ENCODE measurements at regions not wholly inside any gene's neighbourhood (a gene's known extent, or its start where the extent isn't known, plus 50 kb on each side); places are given as distances from the start of the nearest gene placed in this dataset.

- DNase-seq (ENCODE audit: low spot score) = no peak
- in situ Hi-C loops (cut with MboI; ENCODE audit: low sequenced_read_pairs, unreplicated experiment) = no loop called here
- TF ChIP-seq CTCF (IDR thresholded peaks at IDR 0.05; ENCODE audit: borderline replicate concordance, control extremely low read depth, extremely low read depth, insufficient read depth, missing control alignments) = no peak
Measured at GRCh38 chr12:69026336-69026735, 93.4 kb upstream of the CPM start.

GRCh38 chr12:69027411-69027881 is 94.5 kb upstream of the CPM start:
- DNase-seq (ENCODE audit: low spot score) = no peak
- in situ Hi-C loops (cut with MboI; ENCODE audit: low sequenced_read_pairs, unreplicated experiment) = no loop called here
- TF ChIP-seq CTCF (IDR thresholded peaks at IDR 0.05; ENCODE audit: borderline replicate concordance, control extremely low read depth, extremely low read depth, insufficient read depth, missing control alignments) = no peak

- no peak for TF ChIP-seq CTCF (IDR thresholded peaks at IDR 0.05; ENCODE audit: borderline replicate concordance, control extremely low read depth, extremely low read depth, insufficient read depth, missing control alignments)
- in situ Hi-C loops (cut with MboI; ENCODE audit: low sequenced_read_pairs, unreplicated experiment) = no loop called here
- DNase-seq (ENCODE audit: low spot score) = no peak
Measured at GRCh38 chr12:69028941-69029729, 96.2 kb upstream of the CPM start.

- in situ Hi-C loops (cut with MboI; ENCODE audit: low sequenced_read_pairs, unreplicated experiment) = no loop called here
- TF ChIP-seq CTCF (IDR thresholded peaks at IDR 0.05; ENCODE audit: borderline replicate concordance, control extremely low read depth, extremely low read depth, insufficient read depth, missing control alignments) = no peak
- DNase-seq (ENCODE audit: low spot score) = no peak
Measured at GRCh38 chr12:69030321-69030720, 97.3 kb upstream of the CPM start.

GRCh38 chr12:69036533-69036932 is 103.6 kb upstream of the CPM start:
- no peak for TF ChIP-seq CTCF (IDR thresholded peaks at IDR 0.05; ENCODE audit: borderline replicate concordance, control extremely low read depth, extremely low read depth, insufficient read depth, missing control alignments)
- no peak for DNase-seq (ENCODE audit: low spot score)
- in situ Hi-C loops (cut with MboI; ENCODE audit: low sequenced_read_pairs, unreplicated experiment) = no loop called here

- no peak for TF ChIP-seq CTCF (IDR thresholded peaks at IDR 0.05; ENCODE audit: borderline replicate concordance, control extremely low read depth, extremely low read depth, insufficient read depth, missing control alignments)
- no peak for DNase-seq (ENCODE audit: low spot score)
- in situ Hi-C loops (cut with MboI; ENCODE audit: low sequenced_read_pairs, unreplicated experiment) = no loop called here
Measured at GRCh38 chr12:69036999-69037398, 104.0 kb upstream of the CPM start.

Measured in GM13976 (cell line).